NB4 (cell line): ENCODE measurements at regions not wholly inside any gene's neighbourhood (a gene's known extent, or its start where the extent isn't known, plus 50 kb on each side); places are given as distances from the start of the nearest gene placed in this dataset.

Experiments used
- DNase-seq: peaks from one replicate; pipeline ENCODE4 v3.0.0; 2010; ENCODE audit warnings: low read depth
- H3K4me3 ChIP-seq: one replicate; pipeline ENCODE4 v1.5.1; 2011; ENCODE audit warnings: mild to moderate bottlenecking, low read depth, low read length, moderate library complexity
- MYC ChIP-seq: IDR thresholded peaks from 2 replicates; pipeline ENCODE4 v1.6.1; 2011; ENCODE audit warnings: low read depth, low read length
- POLR2A ChIP-seq: IDR thresholded peaks from 2 replicates; pipeline ENCODE4 v1.6.1; 2011; ENCODE audit warnings: mild to moderate bottlenecking; ENCODE audit not compliant: insufficient read length; ENCODE audit errors: extremely low read depth
- TF ChIP-seq, protein P1 (sequence below): IDR thresholded peaks from 2 replicates; pipeline ENCODE4 v1.6.1; 2011; ENCODE audit warnings: low read depth, low read length
- TF ChIP-seq, protein P2 (sequence below): IDR thresholded peaks from one replicate; pipeline ENCODE4 v1.5.1; 2012; ENCODE audit warnings: low read depth, low read length

DNA sequence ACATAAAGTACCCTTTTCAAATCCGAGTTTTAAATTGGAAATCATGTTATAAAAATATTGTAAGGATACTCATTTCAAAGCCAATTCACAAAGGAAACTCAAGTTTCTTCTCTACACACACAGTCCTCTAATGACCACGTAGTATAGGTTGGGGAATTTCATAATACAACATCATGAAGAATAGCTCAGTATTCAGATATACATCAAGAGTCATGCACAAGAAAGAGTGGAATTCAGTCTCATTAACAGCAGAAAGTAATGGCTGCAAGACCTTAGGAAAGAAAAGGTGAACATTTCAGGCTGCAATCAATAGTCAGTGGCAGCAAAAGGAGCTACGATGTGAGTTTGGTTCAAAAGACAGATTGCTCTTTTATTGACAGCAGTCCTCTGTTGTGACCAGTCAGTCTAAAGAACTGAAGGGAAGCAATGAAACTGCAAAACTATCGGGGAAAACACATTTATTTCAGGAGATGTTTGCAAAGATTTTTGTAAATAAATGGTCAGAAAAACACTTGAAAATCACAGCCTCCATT lies 317.2 kb downstream of the IPMK start:
- TF ChIP-seq POLR2A, result no peak
- TF ChIP-seq, protein P1, sequence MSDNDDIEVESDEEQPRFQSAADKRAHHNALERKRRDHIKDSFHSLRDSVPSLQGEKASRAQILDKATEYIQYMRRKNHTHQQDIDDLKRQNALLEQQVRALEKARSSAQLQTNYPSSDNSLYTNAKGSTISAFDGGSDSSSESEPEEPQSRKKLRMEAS, result no peak
- no peak for TF ChIP-seq MYC
- TF ChIP-seq, protein P2, sequence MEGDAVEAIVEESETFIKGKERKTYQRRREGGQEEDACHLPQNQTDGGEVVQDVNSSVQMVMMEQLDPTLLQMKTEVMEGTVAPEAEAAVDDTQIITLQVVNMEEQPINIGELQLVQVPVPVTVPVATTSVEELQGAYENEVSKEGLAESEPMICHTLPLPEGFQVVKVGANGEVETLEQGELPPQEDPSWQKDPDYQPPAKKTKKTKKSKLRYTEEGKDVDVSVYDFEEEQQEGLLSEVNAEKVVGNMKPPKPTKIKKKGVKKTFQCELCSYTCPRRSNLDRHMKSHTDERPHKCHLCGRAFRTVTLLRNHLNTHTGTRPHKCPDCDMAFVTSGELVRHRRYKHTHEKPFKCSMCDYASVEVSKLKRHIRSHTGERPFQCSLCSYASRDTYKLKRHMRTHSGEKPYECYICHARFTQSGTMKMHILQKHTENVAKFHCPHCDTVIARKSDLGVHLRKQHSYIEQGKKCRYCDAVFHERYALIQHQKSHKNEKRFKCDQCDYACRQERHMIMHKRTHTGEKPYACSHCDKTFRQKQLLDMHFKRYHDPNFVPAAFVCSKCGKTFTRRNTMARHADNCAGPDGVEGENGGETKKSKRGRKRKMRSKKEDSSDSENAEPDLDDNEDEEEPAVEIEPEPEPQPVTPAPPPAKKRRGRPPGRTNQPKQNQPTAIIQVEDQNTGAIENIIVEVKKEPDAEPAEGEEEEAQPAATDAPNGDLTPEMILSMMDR, result no peak
- H3K4me3 ChIP-seq, result no peak overlapping the region
- DNase-seq, result no peak

DNA sequence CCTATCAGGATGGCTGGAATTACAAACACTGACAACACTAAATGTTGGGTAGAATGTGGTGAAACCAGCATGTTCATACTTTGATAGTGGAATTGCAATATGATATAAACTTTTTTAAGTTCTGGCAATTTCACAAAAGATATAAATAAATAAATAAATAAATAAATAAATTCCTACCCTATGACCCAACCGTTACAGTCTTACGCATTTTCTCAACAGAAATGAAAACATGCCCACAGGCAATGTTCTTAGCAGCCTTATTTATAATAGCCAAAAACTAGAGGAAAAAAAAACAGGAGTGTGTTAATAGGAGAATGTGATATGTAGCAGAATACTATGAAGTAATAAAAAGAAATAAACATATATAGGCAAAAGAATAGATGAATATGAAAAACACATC lies 318.9 kb downstream of the IPMK start:
- DNase-seq, result no peak
- TF ChIP-seq POLR2A, result no peak
- TF ChIP-seq, protein P1, result no peak
- TF ChIP-seq, protein P2, result no peak
- TF ChIP-seq MYC, result no peak
- no peak overlapping the region for H3K4me3 ChIP-seq

- TF ChIP-seq MYC, result no peak
- TF ChIP-seq, protein P2, result no peak
- TF ChIP-seq, protein P1, result no peak
- no peak for DNase-seq
- no peak overlapping the region for H3K4me3 ChIP-seq
These were observed 320.9 kb downstream of the IPMK start for GRCh38 chr10:57946833-57947232.

DNA sequence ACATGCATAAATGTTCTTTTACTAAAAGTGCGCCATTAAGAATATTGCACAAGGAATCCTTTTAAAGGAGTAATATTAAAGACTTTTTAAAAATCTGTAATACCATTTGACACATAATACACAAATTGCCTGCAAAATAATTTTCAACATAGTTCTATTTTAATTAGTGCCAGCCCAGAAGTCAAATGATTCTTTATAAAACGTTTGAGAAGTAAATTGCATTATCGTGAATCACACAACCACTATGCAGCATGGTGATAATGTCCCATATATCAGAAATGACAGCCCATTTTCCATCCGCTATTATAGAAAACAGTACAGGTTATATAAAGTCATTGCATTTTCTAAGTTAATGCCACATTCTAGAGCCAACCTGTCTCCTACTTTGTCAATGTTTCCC lies 324.0 kb downstream of the IPMK start:
- no peak overlapping the region for H3K4me3 ChIP-seq
- DNase-seq, result no peak
- TF ChIP-seq MYC (no peak), POLR2A (no peak)
- TF ChIP-seq, protein P1, result no peak
- TF ChIP-seq, protein P2, result no peak

GRCh38 chr10:57925045-57925444 lies 342.6 kb downstream of the IPMK start:
- no peak overlapping the region for H3K4me3 ChIP-seq
- no peak for DNase-seq
- TF ChIP-seq POLR2A, result no peak
- no peak for TF ChIP-seq MYC
- TF ChIP-seq, protein P1, result no peak
- TF ChIP-seq, protein P2, result no peak

DNA sequence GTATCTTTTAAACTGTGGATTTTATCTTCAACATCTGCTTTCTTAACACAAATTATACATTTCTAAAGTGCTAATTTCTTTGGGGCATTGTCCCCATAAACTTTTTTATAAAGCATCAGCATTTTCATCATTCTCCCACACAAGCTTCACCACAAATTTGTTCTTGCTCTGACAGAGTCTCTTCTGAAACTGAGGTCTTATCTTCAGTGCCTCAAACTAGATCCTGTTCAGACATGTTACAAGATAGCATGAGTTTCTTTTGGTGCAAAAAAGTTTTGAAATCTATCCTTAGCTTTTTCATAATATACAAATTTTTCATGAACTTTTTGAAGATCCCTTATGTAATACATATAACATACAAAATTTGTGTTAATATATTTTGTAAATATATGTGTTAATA lies 346.6 kb downstream of the IPMK start:
- DNase-seq, result no peak
- no peak for TF ChIP-seq MYC
- no peak for TF ChIP-seq POLR2A
- TF ChIP-seq, protein P1, result no peak
- TF ChIP-seq, protein P2, result no peak
- H3K4me3 ChIP-seq, result no peak overlapping the region
